Panc1 (cell line): ENCODE measurements at regions not wholly inside any gene's neighbourhood (a gene's known extent, or its start where the extent isn't known, plus 50 kb on each side); places are given as distances from the start of the nearest gene placed in this dataset.

Experiments
- CTCF ChIP-seq: fragments of 450-650 bp; IDR thresholded peaks from 2 replicates; pipeline ENCODE4 v1.5.1; 2017; ENCODE audit warnings: mild to moderate bottlenecking
- POLR2AphosphoS5 ChIP-seq: IDR thresholded peaks from 2 replicates; pipeline ENCODE4 v1.6.1; 2012; ENCODE audit warnings: mild to moderate bottlenecking, low read depth, low read length, moderate library complexity
- SIN3A ChIP-seq: IDR thresholded peaks from 2 replicates; pipeline ENCODE4 v1.6.1; 2012; ENCODE audit warnings: low read depth, mild to moderate bottlenecking, low read length, moderate library complexity, borderline replicate concordance; ENCODE audit not compliant: insufficient read depth
- TCF7L2 ChIP-seq: IDR thresholded peaks from 2 replicates; pipeline ENCODE4 v1.6.1; 2011; ENCODE audit warnings: mild to moderate bottlenecking, low read depth, low read length, inconsistent platforms
- TF ChIP-seq, protein P1 (sequence below), 2 experiments: IDR thresholded peaks; 2 replicates each; pipeline ENCODE4 v1.6.1; 2011 to 2012; ENCODE audit warnings: low read depth in 2 of 2, control low read depth in 1 of 2, low read length in 1 of 2, mild to moderate bottlenecking in 1 of 2, moderate library complexity in 1 of 2; ENCODE audit not compliant: insufficient read depth in 1 of 2

- no peak for TF ChIP-seq CTCF
- TF ChIP-seq SIN3A, result no peak
- no peak for TF ChIP-seq POLR2AphosphoS5
- TF ChIP-seq, protein P1, sequence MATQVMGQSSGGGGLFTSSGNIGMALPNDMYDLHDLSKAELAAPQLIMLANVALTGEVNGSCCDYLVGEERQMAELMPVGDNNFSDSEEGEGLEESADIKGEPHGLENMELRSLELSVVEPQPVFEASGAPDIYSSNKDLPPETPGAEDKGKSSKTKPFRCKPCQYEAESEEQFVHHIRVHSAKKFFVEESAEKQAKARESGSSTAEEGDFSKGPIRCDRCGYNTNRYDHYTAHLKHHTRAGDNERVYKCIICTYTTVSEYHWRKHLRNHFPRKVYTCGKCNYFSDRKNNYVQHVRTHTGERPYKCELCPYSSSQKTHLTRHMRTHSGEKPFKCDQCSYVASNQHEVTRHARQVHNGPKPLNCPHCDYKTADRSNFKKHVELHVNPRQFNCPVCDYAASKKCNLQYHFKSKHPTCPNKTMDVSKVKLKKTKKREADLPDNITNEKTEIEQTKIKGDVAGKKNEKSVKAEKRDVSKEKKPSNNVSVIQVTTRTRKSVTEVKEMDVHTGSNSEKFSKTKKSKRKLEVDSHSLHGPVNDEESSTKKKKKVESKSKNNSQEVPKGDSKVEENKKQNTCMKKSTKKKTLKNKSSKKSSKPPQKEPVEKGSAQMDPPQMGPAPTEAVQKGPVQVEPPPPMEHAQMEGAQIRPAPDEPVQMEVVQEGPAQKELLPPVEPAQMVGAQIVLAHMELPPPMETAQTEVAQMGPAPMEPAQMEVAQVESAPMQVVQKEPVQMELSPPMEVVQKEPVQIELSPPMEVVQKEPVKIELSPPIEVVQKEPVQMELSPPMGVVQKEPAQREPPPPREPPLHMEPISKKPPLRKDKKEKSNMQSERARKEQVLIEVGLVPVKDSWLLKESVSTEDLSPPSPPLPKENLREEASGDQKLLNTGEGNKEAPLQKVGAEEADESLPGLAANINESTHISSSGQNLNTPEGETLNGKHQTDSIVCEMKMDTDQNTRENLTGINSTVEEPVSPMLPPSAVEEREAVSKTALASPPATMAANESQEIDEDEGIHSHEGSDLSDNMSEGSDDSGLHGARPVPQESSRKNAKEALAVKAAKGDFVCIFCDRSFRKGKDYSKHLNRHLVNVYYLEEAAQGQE (IDR thresholded peaks at IDR 0.05; ENCODE audit: insufficient read depth in 1 of 2, low read depth in 2 of 2, low read length in 1 of 2), result no peak
- no peak for TF ChIP-seq TCF7L2
Observed at GRCh38 chr1:76010802-76011201, 63.7 kb upstream of the ST6GALNAC3 start.
